ENCODE measurements at regions not wholly inside any gene's neighbourhood (a gene's known extent, or its start where the extent isn't known, plus 50 kb on each side); places are given as distances from the start of the nearest gene placed in this dataset.

- TF ChIP-seq TAF1 (IDR thresholded peaks at IDR 0.05; ENCODE audit: borderline replicate concordance, insufficient read depth, low read length) (no peak), POLR2AphosphoS5 (IDR thresholded peaks at IDR 0.05; ENCODE audit: low read depth, low read length) (no peak), SIN3A (IDR thresholded peaks at IDR 0.05; ENCODE audit: borderline replicate concordance, insufficient read depth, low read length) (no peak)
- TF ChIP-seq, protein P1, sequence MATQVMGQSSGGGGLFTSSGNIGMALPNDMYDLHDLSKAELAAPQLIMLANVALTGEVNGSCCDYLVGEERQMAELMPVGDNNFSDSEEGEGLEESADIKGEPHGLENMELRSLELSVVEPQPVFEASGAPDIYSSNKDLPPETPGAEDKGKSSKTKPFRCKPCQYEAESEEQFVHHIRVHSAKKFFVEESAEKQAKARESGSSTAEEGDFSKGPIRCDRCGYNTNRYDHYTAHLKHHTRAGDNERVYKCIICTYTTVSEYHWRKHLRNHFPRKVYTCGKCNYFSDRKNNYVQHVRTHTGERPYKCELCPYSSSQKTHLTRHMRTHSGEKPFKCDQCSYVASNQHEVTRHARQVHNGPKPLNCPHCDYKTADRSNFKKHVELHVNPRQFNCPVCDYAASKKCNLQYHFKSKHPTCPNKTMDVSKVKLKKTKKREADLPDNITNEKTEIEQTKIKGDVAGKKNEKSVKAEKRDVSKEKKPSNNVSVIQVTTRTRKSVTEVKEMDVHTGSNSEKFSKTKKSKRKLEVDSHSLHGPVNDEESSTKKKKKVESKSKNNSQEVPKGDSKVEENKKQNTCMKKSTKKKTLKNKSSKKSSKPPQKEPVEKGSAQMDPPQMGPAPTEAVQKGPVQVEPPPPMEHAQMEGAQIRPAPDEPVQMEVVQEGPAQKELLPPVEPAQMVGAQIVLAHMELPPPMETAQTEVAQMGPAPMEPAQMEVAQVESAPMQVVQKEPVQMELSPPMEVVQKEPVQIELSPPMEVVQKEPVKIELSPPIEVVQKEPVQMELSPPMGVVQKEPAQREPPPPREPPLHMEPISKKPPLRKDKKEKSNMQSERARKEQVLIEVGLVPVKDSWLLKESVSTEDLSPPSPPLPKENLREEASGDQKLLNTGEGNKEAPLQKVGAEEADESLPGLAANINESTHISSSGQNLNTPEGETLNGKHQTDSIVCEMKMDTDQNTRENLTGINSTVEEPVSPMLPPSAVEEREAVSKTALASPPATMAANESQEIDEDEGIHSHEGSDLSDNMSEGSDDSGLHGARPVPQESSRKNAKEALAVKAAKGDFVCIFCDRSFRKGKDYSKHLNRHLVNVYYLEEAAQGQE (IDR thresholded peaks at IDR 0.05; ENCODE audit: insufficient read depth in 1 of 2, low read depth in 2 of 2, low read length in 2 of 2) = no peak
Observed at GRCh38 chr7:13016592-13017332, 329.3 kb downstream of the ARL4A start.
